PFSK-1 (cell line): ENCODE measurements at regions not wholly inside any gene's neighbourhood (a gene's known extent, or its start where the extent isn't known, plus 50 kb on each side); places are given as distances from the start of the nearest gene placed in this dataset.

Experiments used
- POLR2AphosphoS5 ChIP-seq: IDR thresholded peaks from 2 replicates; pipeline ENCODE4 v1.6.1; 2012; ENCODE audit warnings: low read depth, mild to moderate bottlenecking, control low read depth, low read length, moderate library complexity
- SIN3A ChIP-seq: IDR thresholded peaks from 2 replicates; pipeline ENCODE4 v1.6.1; 2012; ENCODE audit warnings: mild to moderate bottlenecking, low read length, moderate library complexity, borderline replicate concordance; ENCODE audit not compliant: insufficient read depth
- TAF1 ChIP-seq: IDR thresholded peaks from 2 replicates; pipeline ENCODE4 v1.6.1; 2012; ENCODE audit warnings: low read length, control low read depth, borderline replicate concordance; ENCODE audit not compliant: insufficient read depth
- TF ChIP-seq, protein P1 (sequence below), 2 experiments: IDR thresholded peaks; 2 replicates each; pipeline versions ENCODE4 v1.6.1 to v1.8.0; 2011 to 2012; ENCODE audit warnings: low read depth in 2 of 2, low read length in 2 of 2, control low read depth in 1 of 2, inconsistent platforms in 1 of 2, mild to moderate bottlenecking in 1 of 2, moderate library complexity in 1 of 2; ENCODE audit not compliant: insufficient read depth in 1 of 2

DNA sequence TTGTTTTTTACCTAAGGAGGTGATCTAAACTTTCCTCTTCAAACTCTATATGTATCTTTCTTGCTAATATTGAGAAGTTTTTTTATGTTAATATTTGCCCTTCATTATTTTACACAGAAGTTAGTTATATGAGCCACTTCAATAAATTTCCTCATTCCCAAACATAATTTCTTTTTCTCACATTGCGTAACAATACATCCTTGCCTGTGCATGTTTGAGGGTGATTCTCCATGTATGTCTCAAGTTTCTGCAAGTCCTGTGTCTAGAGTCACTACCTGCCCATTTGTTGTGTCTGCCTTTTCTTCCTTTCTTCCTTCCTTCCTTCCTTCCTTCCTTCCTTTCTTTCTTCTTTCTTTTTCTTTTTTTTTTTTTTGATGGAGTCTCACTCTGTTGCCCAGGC is 2057.9 kb downstream of the PCDH7 start:
- TF ChIP-seq TAF1, result no peak
- TF ChIP-seq POLR2AphosphoS5, result no peak
- TF ChIP-seq, protein P1, sequence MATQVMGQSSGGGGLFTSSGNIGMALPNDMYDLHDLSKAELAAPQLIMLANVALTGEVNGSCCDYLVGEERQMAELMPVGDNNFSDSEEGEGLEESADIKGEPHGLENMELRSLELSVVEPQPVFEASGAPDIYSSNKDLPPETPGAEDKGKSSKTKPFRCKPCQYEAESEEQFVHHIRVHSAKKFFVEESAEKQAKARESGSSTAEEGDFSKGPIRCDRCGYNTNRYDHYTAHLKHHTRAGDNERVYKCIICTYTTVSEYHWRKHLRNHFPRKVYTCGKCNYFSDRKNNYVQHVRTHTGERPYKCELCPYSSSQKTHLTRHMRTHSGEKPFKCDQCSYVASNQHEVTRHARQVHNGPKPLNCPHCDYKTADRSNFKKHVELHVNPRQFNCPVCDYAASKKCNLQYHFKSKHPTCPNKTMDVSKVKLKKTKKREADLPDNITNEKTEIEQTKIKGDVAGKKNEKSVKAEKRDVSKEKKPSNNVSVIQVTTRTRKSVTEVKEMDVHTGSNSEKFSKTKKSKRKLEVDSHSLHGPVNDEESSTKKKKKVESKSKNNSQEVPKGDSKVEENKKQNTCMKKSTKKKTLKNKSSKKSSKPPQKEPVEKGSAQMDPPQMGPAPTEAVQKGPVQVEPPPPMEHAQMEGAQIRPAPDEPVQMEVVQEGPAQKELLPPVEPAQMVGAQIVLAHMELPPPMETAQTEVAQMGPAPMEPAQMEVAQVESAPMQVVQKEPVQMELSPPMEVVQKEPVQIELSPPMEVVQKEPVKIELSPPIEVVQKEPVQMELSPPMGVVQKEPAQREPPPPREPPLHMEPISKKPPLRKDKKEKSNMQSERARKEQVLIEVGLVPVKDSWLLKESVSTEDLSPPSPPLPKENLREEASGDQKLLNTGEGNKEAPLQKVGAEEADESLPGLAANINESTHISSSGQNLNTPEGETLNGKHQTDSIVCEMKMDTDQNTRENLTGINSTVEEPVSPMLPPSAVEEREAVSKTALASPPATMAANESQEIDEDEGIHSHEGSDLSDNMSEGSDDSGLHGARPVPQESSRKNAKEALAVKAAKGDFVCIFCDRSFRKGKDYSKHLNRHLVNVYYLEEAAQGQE (IDR thresholded peaks at IDR 0.05; ENCODE audit: insufficient read depth in 1 of 2, low read depth in 2 of 2, low read length in 2 of 2), result no peak
- TF ChIP-seq SIN3A, result no peak
